OCI-LY1 (cell line): ENCODE measurements at regions not wholly inside any gene's neighbourhood (a gene's known extent, or its start where the extent isn't known, plus 50 kb on each side); places are given as distances from the start of the nearest gene placed in this dataset.

ENCODE experiments used
- EZH2 ChIP-seq: fragments of 200-600 bp; sonication (generic), shearing (Covaris generic); IDR thresholded peaks from 2 replicates; pipeline ENCODE4 v1.8.0; 2017; ENCODE audit warnings: borderline replicate concordance, mixed run types, mild to moderate bottlenecking, antibody characterized with exemption, low read length, moderate library complexity, mixed read lengths
- TF ChIP-seq, protein P1 (sequence below): fragments of 200-600 bp; sonication (generic), shearing (Covaris generic); IDR thresholded peaks from 2 replicates; pipeline ENCODE4 v1.5.1; 2017; ENCODE audit warnings: mild to moderate bottlenecking, antibody characterized with exemption, low read length, moderate library complexity, mixed read lengths

DNA sequence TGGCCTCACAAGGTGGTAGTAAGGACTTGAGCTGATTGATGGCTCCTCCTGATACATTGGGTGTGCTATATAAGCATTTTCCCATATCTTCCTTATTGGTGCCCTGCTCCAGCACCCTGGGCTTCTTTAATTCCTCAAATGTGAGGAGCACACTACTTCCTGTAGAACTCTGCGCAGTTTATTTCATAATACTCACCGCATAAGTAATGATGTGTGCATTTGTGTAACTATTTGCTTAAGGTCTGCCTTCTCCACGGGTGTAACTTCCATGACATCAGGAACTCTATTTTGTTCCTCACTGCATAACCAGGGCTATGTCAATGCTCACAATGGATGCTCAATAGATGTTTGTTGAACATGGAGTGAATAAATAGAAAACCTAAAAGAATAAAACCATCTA lies 392.2 kb downstream of the SEC23A start:
- TF ChIP-seq, protein P1, sequence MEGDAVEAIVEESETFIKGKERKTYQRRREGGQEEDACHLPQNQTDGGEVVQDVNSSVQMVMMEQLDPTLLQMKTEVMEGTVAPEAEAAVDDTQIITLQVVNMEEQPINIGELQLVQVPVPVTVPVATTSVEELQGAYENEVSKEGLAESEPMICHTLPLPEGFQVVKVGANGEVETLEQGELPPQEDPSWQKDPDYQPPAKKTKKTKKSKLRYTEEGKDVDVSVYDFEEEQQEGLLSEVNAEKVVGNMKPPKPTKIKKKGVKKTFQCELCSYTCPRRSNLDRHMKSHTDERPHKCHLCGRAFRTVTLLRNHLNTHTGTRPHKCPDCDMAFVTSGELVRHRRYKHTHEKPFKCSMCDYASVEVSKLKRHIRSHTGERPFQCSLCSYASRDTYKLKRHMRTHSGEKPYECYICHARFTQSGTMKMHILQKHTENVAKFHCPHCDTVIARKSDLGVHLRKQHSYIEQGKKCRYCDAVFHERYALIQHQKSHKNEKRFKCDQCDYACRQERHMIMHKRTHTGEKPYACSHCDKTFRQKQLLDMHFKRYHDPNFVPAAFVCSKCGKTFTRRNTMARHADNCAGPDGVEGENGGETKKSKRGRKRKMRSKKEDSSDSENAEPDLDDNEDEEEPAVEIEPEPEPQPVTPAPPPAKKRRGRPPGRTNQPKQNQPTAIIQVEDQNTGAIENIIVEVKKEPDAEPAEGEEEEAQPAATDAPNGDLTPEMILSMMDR: no peak
- TF ChIP-seq EZH2: no peak
